Ishikawa (cell line): ENCODE measurements at regions not wholly inside any gene's neighbourhood (a gene's known extent, or its start where the extent isn't known, plus 50 kb on each side); places are given as distances from the start of the nearest gene placed in this dataset.

Experiments
- CREB1 ChIP-seq: IDR thresholded peaks from 2 replicates; pipeline ENCODE4 v1.6.1; 2012; ENCODE audit warnings: low read depth
- EGR1 ChIP-seq: IDR thresholded peaks from 2 replicates; pipeline ENCODE4 v1.6.1; 2012
- EP300 ChIP-seq: IDR thresholded peaks from 2 replicates; pipeline ENCODE4 v1.6.1; 2012; ENCODE audit warnings: borderline replicate concordance
- FOXM1 ChIP-seq: IDR thresholded peaks from 2 replicates; pipeline ENCODE4 v1.6.1; 2012; ENCODE audit warnings: low read depth, borderline replicate concordance
- NFIC ChIP-seq: IDR thresholded peaks from 2 replicates; pipeline ENCODE4 v1.6.1; 2012
- RAD21 ChIP-seq: IDR thresholded peaks from 2 replicates; pipeline ENCODE4 v1.6.1; 2012; ENCODE audit warnings: low read depth
- TAF1 ChIP-seq: IDR thresholded peaks from 2 replicates; pipeline ENCODE4 v1.6.1; 2012; ENCODE audit warnings: low read depth, mild to moderate bottlenecking
- TCF12 ChIP-seq: IDR thresholded peaks from 2 replicates; pipeline ENCODE4 v1.6.1; 2012; ENCODE audit warnings: low read depth
- TEAD4 ChIP-seq: IDR thresholded peaks from 2 replicates; pipeline ENCODE4 v1.6.1; 2012
- YY1 ChIP-seq: IDR thresholded peaks from 2 replicates; pipeline ENCODE4 v1.6.1; 2012; ENCODE audit warnings: low read depth
- ZBTB7A ChIP-seq: IDR thresholded peaks from 2 replicates; pipeline ENCODE4 v1.6.1; 2012; ENCODE audit warnings: low read depth
- TF ChIP-seq, protein P1 (sequence below): IDR thresholded peaks from 2 replicates; pipeline ENCODE4 v1.6.1; 2012
- TF ChIP-seq, protein P2 (sequence below): IDR thresholded peaks from 2 replicates; pipeline ENCODE4 v1.6.1; 2012
- TF ChIP-seq, protein P3 (sequence below): IDR thresholded peaks from 2 replicates; pipeline ENCODE4 v1.6.1; 2012; ENCODE audit warnings: low read depth, mild to moderate bottlenecking

DNA sequence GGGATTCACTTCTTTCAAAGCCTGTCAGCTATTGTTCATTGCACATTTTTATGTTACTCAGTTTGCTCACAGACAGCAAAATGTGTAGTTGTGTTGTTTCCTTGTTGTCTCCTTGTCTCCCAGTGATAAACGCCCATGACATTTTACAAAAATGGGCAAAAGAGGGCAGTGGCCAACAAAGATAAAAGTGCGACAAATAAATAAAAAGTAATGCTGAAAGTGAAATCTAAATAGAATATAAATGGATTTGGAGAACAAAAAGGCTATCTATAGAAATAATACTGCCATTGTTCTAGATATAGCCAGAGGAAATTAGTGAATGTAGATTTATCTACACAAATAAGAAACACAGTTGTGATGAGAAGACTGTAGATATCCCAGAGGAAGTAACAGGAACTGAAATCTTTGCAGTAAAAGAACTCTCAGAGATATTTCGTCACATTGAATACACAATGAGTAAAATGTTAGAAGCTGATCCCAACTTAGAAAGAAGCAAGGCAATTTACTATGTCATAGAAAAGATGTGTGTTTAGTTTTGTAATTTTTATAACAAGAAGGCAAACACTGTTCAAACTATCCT lies 1186.2 kb upstream of the FAM98A start:
- no peak for TF ChIP-seq EGR1
- TF ChIP-seq RAD21 = no peak

DNA sequence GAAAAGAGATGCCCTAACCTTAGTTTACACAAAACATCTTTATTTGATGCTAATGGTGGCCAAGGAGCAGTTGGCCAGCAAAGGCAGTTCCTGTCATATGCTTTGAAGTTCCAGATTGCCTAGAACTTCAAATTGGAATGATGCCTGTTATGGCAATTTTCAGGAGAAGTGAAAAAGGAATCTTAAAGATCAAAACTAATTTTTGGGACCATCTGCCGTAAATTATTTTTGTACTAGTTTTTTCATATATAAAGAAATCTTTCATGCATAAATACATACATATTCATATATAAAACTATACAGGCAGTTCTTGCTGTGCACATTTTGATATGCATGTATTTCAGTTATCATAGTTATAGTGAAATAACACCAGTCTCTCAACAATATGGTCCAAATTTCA lies 1185.6 kb upstream of the FAM98A start:
- no peak for TF ChIP-seq FOXM1
- TF ChIP-seq, protein P1, sequence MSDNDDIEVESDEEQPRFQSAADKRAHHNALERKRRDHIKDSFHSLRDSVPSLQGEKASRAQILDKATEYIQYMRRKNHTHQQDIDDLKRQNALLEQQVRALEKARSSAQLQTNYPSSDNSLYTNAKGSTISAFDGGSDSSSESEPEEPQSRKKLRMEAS = no peak
- no peak for TF ChIP-seq EP300
- TF ChIP-seq NFIC = no peak

DNA sequence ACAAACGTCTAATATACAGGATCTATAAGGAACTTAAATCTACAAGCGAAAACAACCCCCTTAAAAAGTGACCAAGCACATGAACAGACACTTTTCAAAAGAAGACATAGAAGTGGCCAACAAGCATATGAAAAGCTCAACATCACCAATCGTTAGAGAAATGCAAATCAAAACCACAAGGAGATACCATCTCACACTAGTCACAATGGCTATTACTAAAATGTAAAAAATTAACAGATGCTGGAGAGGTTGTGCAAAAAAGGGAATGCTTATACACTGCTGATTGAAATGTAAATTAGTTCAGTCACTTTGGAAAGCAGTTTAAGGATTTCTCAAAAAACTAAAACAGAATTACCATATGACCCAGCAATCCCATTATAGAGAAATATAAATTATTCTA lies 1148.5 kb upstream of the FAM98A start:
- no peak for TF ChIP-seq EGR1
- no peak for TF ChIP-seq NFIC
- TF ChIP-seq, protein P2, sequence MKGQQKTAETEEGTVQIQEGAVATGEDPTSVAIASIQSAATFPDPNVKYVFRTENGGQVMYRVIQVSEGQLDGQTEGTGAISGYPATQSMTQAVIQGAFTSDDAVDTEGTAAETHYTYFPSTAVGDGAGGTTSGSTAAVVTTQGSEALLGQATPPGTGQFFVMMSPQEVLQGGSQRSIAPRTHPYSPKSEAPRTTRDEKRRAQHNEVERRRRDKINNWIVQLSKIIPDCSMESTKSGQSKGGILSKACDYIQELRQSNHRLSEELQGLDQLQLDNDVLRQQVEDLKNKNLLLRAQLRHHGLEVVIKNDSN = no peak

DNA sequence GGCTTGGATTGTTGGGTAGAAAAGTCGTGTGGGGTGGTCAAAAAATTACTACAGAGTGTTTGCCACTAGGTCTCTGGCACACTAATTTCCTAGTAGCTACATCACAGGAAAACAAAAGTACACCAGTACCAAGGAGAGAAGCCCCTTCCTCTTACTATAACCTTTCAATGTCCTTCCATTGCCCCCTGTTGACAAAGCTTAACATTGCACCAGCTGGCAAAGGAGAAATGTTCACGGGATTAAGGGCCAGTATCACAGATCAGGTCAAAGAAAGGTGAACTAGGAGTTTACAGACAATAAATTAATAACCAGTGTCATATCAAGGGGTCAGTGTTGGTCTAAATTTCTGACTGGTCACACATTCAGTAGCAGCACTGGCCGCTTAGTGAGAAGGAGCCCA lies 1139.6 kb upstream of the FAM98A start:
- TF ChIP-seq CREB1 (no peak), TEAD4 (no peak), NFIC (no peak), YY1 (no peak), TAF1 (no peak), ZBTB7A (no peak)
- TF ChIP-seq, protein P3, sequence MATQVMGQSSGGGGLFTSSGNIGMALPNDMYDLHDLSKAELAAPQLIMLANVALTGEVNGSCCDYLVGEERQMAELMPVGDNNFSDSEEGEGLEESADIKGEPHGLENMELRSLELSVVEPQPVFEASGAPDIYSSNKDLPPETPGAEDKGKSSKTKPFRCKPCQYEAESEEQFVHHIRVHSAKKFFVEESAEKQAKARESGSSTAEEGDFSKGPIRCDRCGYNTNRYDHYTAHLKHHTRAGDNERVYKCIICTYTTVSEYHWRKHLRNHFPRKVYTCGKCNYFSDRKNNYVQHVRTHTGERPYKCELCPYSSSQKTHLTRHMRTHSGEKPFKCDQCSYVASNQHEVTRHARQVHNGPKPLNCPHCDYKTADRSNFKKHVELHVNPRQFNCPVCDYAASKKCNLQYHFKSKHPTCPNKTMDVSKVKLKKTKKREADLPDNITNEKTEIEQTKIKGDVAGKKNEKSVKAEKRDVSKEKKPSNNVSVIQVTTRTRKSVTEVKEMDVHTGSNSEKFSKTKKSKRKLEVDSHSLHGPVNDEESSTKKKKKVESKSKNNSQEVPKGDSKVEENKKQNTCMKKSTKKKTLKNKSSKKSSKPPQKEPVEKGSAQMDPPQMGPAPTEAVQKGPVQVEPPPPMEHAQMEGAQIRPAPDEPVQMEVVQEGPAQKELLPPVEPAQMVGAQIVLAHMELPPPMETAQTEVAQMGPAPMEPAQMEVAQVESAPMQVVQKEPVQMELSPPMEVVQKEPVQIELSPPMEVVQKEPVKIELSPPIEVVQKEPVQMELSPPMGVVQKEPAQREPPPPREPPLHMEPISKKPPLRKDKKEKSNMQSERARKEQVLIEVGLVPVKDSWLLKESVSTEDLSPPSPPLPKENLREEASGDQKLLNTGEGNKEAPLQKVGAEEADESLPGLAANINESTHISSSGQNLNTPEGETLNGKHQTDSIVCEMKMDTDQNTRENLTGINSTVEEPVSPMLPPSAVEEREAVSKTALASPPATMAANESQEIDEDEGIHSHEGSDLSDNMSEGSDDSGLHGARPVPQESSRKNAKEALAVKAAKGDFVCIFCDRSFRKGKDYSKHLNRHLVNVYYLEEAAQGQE = no peak
- TF ChIP-seq, protein P2 = no peak

DNA sequence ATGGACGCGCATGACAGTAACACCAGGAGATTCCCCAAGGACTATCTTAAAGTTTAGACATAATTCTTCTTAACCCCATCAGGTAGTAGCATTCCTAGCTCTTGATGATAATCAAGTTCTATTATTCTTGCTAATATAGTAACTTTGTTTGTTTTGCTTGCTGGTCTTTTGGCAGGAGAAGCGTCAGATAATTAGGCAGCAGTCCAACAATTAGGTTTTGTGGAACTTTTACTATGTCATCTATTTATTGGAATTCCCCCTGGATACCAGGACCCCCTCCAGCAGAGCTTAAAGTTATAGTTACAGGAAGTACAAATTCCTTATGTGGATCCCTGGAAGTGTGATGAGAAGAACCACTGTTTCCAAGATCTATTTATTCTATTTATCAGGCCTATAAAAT lies 1138.0 kb upstream of the FAM98A start:
- no peak for TF ChIP-seq YY1
- no peak for TF ChIP-seq TEAD4
- no peak for TF ChIP-seq NFIC
- TF ChIP-seq EP300 = no peak
- TF ChIP-seq RAD21 = no peak
- no peak for TF ChIP-seq TCF12
- TF ChIP-seq CREB1 = no peak
- TF ChIP-seq, protein P3 = no peak
- TF ChIP-seq, protein P2 = no peak
- TF ChIP-seq ZBTB7A = no peak
- TF ChIP-seq EGR1 = no peak

DNA sequence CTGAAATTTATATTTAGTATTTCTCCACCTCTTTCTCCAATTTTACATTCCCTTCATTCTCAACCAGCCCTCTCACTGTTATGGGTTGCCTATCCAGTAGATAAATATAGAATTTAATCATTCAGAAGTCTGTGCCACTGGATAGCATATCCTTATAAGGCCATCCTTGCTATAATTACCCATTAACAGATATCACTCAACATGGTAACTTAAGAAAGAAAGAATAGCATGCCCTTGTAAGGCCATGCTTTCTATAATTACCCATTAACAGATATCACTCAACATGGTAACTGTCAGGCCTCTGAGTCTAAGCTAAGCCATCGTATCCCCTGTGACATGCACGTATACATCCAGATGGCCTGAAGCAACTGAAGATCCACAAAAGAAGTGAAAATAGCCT lies 1137.4 kb upstream of the FAM98A start:
- TF ChIP-seq NFIC = no peak
- TF ChIP-seq EP300 = no peak
- no peak for TF ChIP-seq TAF1
- no peak for TF ChIP-seq CREB1
- TF ChIP-seq, protein P1 = no peak

DNA sequence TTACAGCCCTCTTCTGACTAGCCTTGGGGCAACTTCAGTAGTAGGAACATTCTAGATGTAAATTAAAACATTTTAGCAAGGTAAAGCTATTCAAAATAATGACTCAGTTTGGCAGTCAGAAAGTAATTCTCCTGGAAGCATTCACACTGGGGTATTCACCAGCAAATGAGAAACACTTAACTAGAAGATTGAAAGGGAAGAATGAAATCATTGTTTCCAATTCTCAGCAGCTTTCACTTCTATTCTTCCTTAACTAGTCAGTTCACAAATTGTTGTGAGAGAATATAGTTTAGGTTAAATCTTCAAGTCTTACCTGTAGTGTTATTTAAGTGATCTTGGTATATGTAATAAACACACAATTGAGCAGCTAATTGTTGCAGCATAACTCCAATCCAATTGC lies 1135.6 kb upstream of the FAM98A start:
- TF ChIP-seq EGR1 = no peak
- TF ChIP-seq TCF12 = no peak
- no peak for TF ChIP-seq TAF1
- no peak for TF ChIP-seq TEAD4
- no peak for TF ChIP-seq YY1
